GM12878 (cell line): ENCODE measurements at regions not wholly inside any gene's neighbourhood (a gene's known extent, or its start where the extent isn't known, plus 50 kb on each side); places are given as distances from the start of the nearest gene placed in this dataset.
"Not testable (repeated sequence)": the region's sequence is repeated elsewhere in the genome, so short reads cannot be mapped to it uniquely, and the experiment has no call there.

Source experiments
- ATAC-seq: fragments of 200-7000 bp; cut with Tn5 transposase; 3 replicates; pipeline ENCODE4 v1.9.1; 2020; ENCODE audit warnings: mild to moderate bottlenecking, moderate library complexity
- BruUV-seq: library from RNA; stranded (reverse); fragments of 400-500 nt; replicated peaks from 2 replicates; lab custom pipeline; 2021; lab: Mats Ljungman, UMichigan
- CTCF ChIA-PET: fragments of 300-600 bp; sonication (Branson Sonifier 250); formaldehyde crosslinking; extraction: SDS; loops from one replicate; lab custom pipeline; 2021; ENCODE audit warnings: inconsistent platforms; lab: Yijun Ruan, JAX
- POLR2A ChIA-PET: fragments of 350-600 bp; formaldehyde crosslinking; extraction: SDS; loops from one replicate; lab custom pipeline; 2021; ENCODE audit warnings: inconsistent platforms; lab: Charles Lee
- RAD21 ChIA-PET: fragments of 300-600 bp; sonication (Branson Sonifier 250); formaldehyde crosslinking; loops from one replicate; lab custom pipeline; 2023; ENCODE audit warnings: antibody characterized with exemption; ENCODE audit not compliant: unreplicated experiment; lab: Charles Lee
- SMC1A ChIA-PET: fragments of 300-600 bp; sonication (Branson Sonifier 250); formaldehyde crosslinking; loops from one replicate; lab custom pipeline; 2023; ENCODE audit not compliant: unreplicated experiment, uncharacterized antibody; lab: Charles Lee
- DNase-seq: peaks from one replicate; pipeline ENCODE4 v3.0.0-alpha.2; 2011; ENCODE audit warnings: low read depth, low spot score
- FAIRE-seq: peaks from 3 replicates; lab custom pipeline; 2011; peaks lifted over from hg19 to GRCh38; lab: Jason Lieb, UNC
- H2AFZ ChIP-seq: 2 replicates; pipeline ENCODE4 v1.6.0; 2011; ENCODE audit warnings: low read depth, low read length, control low read depth; ENCODE audit not compliant: control insufficient read depth
- H3K27ac ChIP-seq: 2 replicates; pipeline ENCODE4 v1.5.1; 2011; ENCODE audit warnings: control low read depth; ENCODE audit not compliant: control insufficient read depth, insufficient read depth
- H3K27me3 ChIP-seq, 2 experiments: replicated peaks in 1 of 2; 2 replicates each; pipeline versions ENCODE4 v1.6.0 to v1.6.1; 2011; ENCODE audit warnings: low read length in 1 of 2; ENCODE audit not compliant: control insufficient read depth in 2 of 2, insufficient read depth in 2 of 2
- H3K36me3 ChIP-seq, 2 experiments: 2 replicates each; pipeline ENCODE4 v1.5.1; 2011; ENCODE audit warnings: low read length in 1 of 2; ENCODE audit not compliant: control insufficient read depth in 2 of 2, insufficient read depth in 2 of 2
- H3K4me1 ChIP-seq: 2 replicates; pipeline ENCODE4 v1.6.1; 2011; ENCODE audit warnings: mild to moderate bottlenecking, low read length, moderate library complexity, mixed read lengths; ENCODE audit not compliant: control insufficient read depth, insufficient read depth
- H3K4me2 ChIP-seq: 2 replicates; pipeline ENCODE4 v1.6.0; 2011; ENCODE audit warnings: control low read depth; ENCODE audit not compliant: control insufficient read depth, insufficient read depth
- H3K4me3 ChIP-seq: fragments of 200-600 bp; sonication (generic); 2 replicates; pipeline ENCODE4 v1.5.1; 2016
- H3K79me2 ChIP-seq: 2 replicates; pipeline ENCODE4 v1.6.0; 2011; ENCODE audit warnings: low read length; ENCODE audit not compliant: control insufficient read depth, insufficient read depth
- H3K9ac ChIP-seq: 2 replicates; pipeline ENCODE4 v1.8.0; 2011; ENCODE audit warnings: low read length, control low read depth, mixed read lengths; ENCODE audit not compliant: control insufficient read depth, insufficient read depth
- H3K9me3 ChIP-seq: replicated peaks from 3 replicates; pipeline ENCODE4 v1.5.1; 2011; ENCODE audit warnings: mild to moderate bottlenecking, low read length; ENCODE audit not compliant: control insufficient read depth, insufficient read depth
- H4K20me1 ChIP-seq: 2 replicates; pipeline ENCODE4 v1.6.0; 2011; ENCODE audit not compliant: control insufficient read depth, insufficient read depth
- BMI1 ChIP-seq: fragments of 450-650 bp; IDR thresholded peaks from 2 replicates; pipeline ENCODE4 v1.6.1; 2016; ENCODE audit warnings: mild to moderate bottlenecking, moderate library complexity, borderline replicate concordance
- GATAD2B ChIP-seq: fragments of 450-650 bp; conservative IDR thresholded peaks from 2 replicates; pipeline ENCODE4 v1.6.1; 2017; ENCODE audit warnings: low read depth, mild to moderate bottlenecking, moderate library complexity
- HDAC6 ChIP-seq: fragments of 200-600 bp; sonication (generic); IDR thresholded peaks from one replicate; pipeline ENCODE4 v1.8.0; 2017; ENCODE audit warnings: antibody characterized with exemption; ENCODE audit not compliant: unreplicated experiment
- KAT2A ChIP-seq: conservative IDR thresholded peaks from 2 replicates; pipeline ENCODE4 v1.6.1; 2011; ENCODE audit warnings: low read depth, low read length; ENCODE audit not compliant: control insufficient read depth
- MYB ChIP-seq: fragments of 150-350 bp; IDR thresholded peaks from 2 replicates; pipeline ENCODE4 v1.6.1; 2014; ENCODE audit warnings: mild to moderate bottlenecking, low read depth, low read length, borderline replicate concordance
- PAX5 ChIP-seq: IDR thresholded peaks from 2 replicates; pipeline ENCODE4 v1.6.1; 2011; ENCODE audit warnings: low read depth, low read length, borderline replicate concordance
- SPI1 ChIP-seq: IDR thresholded peaks from 2 replicates; pipeline ENCODE4 v1.6.1; 2011; ENCODE audit warnings: low read depth, mild to moderate bottlenecking, low read length, moderate library complexity, borderline replicate concordance; ENCODE audit not compliant: insufficient read depth
- WGBS: methylation state at CpG from one replicate; pipeline ENCODE4 v1.1.6; 2016; ENCODE audit warnings: low lambda C conversion rate; ENCODE audit not compliant: insufficient replicate concordance, insufficient coverage; ENCODE audit errors: missing lambda C conversion rate; 5-methylcytosine and 5-hydroxymethylcytosine counted together
- in situ Hi-C: fragments of 300-500 bp; cut with MboI; formaldehyde crosslinking; loops from 9 replicates; pipeline ENCODE4 v1.14.3; 2018; ENCODE audit warnings: mixed read lengths
- intact Hi-C: fragments of 100-400 bp; cut with micrococcal nuclease; formaldehyde crosslinking; loops from one replicate; pipeline ENCODE4 v1.14.2; 2022; ENCODE audit not compliant: unreplicated experiment
- TF ChIP-seq, protein P1 (sequence below): fragments of 150-350 bp; IDR thresholded peaks from 2 replicates; pipeline ENCODE4 v1.6.1; 2014; ENCODE audit warnings: mild to moderate bottlenecking, low read depth, low read length
- TF ChIP-seq, protein P2 (sequence below): fragments of 450-650 bp; IDR thresholded peaks from 2 replicates; pipeline ENCODE4 v1.6.1; 2017; ENCODE audit warnings: borderline replicate concordance
- TF ChIP-seq, protein P3 (sequence below): fragments of 450-650 bp; IDR thresholded peaks from 2 replicates; pipeline ENCODE4 v1.6.1; 2016; ENCODE audit warnings: mild to moderate bottlenecking

DNA sequence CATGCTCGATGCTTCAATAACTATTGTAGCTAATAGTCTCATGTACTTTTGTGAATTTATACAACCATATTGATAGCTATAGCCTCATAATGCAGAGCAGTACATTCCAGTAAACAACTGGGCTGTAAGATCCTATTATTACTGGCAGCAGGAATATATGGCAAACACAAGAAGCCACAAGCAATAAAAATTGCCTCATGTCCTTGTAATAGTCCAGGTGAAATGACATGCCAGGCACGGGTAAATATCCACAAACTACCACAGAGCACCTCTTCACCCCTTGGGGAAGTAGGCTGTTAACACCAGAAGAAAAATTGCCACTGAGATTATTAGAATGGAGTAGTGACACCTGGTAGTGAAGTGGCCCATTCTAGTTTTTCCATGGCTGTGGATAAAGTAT is 158.3 kb downstream of the MTX2 start (continued):
- TF ChIP-seq BMI1 (no peak), MYB (no peak), HDAC6 (no peak), PAX5 (no peak), GATAD2B (no peak), KAT2A (no peak)
- TF ChIP-seq, protein P1, sequence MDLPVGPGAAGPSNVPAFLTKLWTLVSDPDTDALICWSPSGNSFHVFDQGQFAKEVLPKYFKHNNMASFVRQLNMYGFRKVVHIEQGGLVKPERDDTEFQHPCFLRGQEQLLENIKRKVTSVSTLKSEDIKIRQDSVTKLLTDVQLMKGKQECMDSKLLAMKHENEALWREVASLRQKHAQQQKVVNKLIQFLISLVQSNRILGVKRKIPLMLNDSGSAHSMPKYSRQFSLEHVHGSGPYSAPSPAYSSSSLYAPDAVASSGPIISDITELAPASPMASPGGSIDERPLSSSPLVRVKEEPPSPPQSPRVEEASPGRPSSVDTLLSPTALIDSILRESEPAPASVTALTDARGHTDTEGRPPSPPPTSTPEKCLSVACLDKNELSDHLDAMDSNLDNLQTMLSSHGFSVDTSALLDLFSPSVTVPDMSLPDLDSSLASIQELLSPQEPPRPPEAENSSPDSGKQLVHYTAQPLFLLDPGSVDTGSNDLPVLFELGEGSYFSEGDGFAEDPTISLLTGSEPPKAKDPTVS = no peak

DNA sequence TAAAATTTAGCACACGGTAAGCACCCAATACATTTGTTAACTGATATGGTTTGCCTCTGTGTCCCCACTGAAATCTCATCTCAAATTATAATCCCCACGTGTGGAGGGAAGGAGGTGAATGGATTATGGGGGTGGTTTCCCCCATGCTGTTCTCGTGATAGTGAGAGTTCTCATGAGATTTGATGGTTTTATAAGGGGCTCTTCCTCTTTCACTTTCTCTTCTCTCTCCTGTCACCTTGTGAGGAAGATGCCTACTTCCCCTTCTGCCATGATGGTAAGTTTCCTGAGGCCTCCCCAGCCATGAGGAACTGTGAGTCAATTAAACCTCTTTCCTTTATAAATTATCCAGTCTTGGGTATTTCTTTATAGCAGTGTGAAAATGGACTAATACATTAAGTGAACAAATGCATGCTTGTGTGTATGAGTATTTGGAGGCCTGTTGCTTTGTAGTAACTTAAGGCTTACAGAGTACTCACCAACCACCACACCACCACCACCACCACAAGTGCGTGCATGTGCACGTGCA is 159.8 kb downstream of the MTX2 start:
- H3K9ac ChIP-seq, H3K27me3 ChIP-seq, in situ Hi-C loops, H3K4me1 ChIP-seq, H3K9me3 ChIP-seq, H3K27ac ChIP-seq, H4K20me1 ChIP-seq, H3K4me2 ChIP-seq, intact Hi-C loops, RAD21 ChIA-PET, H3K36me3 ChIP-seq, FAIRE-seq, BruUV-seq, POLR2A ChIA-PET, H3K79me2 ChIP-seq, H3K4me3 ChIP-seq: not testable (repeated sequence)
- ATAC-seq (peak; percentile 73), DNase-seq (peak; percentile 2)
- ChIA-PET SMC1A (interaction anchor here (1.1 kb wide), 1 partner anchor 26 kb away, joined by 5 read pairs; no protein-coding TSS in a partner anchor), CTCF (interaction anchor here (1.5 kb wide), 1 partner anchor 26 kb away, joined by 6 read pairs; no protein-coding TSS in a partner anchor)
- whole genome bisulfite sequencing = 56% methylated on average over 5 of the region's 5 CpGs
- TF ChIP-seq, protein P2, sequence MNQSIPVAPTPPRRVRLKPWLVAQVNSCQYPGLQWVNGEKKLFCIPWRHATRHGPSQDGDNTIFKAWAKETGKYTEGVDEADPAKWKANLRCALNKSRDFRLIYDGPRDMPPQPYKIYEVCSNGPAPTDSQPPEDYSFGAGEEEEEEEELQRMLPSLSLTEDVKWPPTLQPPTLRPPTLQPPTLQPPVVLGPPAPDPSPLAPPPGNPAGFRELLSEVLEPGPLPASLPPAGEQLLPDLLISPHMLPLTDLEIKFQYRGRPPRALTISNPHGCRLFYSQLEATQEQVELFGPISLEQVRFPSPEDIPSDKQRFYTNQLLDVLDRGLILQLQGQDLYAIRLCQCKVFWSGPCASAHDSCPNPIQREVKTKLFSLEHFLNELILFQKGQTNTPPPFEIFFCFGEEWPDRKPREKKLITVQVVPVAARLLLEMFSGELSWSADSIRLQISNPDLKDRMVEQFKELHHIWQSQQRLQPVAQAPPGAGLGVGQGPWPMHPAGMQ = peak; percentile 9; the same call in 1 of the 2 replicates
- peak; percentile 31; the same call in 1 of the 2 replicates for TF ChIP-seq SPI1
- TF ChIP-seq, protein P3, sequence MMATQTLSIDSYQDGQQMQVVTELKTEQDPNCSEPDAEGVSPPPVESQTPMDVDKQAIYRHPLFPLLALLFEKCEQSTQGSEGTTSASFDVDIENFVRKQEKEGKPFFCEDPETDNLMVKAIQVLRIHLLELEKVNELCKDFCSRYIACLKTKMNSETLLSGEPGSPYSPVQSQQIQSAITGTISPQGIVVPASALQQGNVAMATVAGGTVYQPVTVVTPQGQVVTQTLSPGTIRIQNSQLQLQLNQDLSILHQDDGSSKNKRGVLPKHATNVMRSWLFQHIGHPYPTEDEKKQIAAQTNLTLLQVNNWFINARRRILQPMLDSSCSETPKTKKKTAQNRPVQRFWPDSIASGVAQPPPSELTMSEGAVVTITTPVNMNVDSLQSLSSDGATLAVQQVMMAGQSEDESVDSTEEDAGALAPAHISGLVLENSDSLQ = 0 out of 2 replicates have a peak, but pooled peaks have one; percentile 13
- H2AFZ ChIP-seq = peak overlapping the region; percentile 45; the same call in 1 of the 2 replicates
